Left ventricle myocardium superior (tissue), 1 donor: ENCODE measurements at regions not wholly inside any gene's neighbourhood (a gene's known extent, or its start where the extent isn't known, plus 50 kb on each side); places are given as distances from the start of the nearest gene placed in this dataset.

ENCODE experiments used
- ATAC-seq: fragments of 200-7000 bp; cut with Tn5 transposase; one replicate; pipeline ENCODE4 v1.9.1; 2020; ENCODE audit warnings: mild to moderate bottlenecking, moderate library complexity
- DNase-seq: peaks from one replicate; pipeline ENCODE4 v3.0.0-alpha.2; 2020
- intact Hi-C: fragments of 100-400 bp; cut with micrococcal nuclease; formaldehyde crosslinking; loops from one replicate; pipeline ENCODE4 v1.11.0; 2022
- donor health status: DM: no; HTN: yes; CAD: no; lungs with severe emphysema.

DNA sequence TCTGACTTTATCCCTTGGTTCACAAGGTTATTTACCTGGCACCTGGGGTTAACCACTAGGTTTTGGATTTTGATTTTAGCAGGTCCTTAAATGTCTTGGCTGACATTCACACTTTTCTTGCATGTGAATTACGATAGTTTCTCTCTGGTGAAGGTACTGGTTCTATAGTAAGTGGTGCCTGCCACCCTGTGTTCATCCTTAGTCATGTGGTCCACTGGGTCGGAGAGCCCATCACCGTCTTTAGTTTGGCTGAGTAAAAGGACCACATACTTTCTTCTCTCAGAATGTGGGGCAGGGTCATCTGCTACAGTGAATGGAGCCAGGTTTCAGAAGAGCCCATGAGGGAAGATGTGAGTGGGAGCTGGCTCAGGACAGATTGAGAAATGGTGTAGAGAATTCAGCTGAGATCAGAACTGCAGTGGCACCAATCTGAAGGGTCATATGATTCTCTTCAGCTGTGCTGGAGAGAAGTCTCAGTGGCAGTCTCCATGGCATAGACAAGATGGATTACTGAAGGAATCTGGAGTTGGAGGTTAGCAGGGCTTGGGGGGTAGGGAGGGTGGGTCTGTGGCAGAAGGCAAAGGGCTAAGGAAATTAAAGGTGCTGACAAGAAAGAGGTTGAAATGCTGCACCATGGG lies 310.4 kb downstream of the GPAT3 start:
- no peak for DNase-seq
- intact Hi-C loops, result no loop called here
- ATAC-seq, result no peak

DNA sequence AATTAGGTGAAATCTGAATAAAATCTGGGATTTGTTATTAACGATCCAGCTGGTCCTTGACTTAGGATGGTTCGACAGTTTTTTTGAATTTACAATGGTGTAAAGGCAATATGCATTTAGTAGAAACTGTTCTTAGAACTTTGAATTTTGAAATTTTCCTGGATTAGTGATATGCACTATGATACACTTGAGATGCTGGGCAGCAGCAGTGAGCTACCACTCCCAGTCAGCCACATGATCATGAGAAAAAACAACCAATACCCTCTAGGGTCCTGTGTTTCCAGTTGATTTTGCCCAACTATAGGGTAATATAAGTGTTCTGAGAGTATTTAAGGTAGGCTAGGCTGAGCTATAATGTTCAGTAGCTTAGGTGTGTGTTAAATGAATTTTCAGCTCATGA lies 303.7 kb downstream of the GPAT3 start:
- no peak for ATAC-seq
- intact Hi-C loops, result no loop called here

DNA sequence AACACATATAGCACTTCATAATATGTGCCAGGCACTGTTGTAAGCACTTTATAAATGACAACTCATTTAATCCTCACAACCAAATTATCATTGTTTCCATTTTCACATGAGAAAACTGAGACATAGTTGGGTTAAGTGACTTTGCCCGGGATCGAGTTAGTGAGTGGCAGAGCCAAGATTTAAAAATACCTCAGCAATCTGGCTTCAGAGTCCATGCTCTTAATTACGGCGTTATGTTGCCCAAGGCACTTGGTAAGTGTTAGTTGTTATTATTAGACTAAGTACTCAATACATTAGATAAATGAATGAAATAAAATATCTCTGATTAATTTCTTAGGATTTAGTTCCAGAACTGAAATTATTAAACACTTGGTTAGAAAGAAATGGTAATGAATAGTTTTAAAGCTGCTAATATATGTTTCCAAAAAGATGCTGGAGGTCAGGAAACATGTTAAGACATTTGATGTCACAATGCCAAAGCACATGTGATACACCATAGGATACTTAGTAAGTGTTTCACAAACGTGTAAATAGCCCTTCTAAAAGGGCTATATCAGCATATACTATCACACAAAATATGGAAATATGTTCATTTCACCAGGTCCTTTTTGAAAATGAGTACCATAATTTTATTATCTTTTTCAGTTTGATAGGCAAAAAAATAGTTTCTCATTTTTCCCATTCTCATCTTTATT lies 301.9 kb downstream of the GPAT3 start:
- DNase-seq (no peak), ATAC-seq (peak; percentile 78)
- intact Hi-C loops, result no loop called here

More for the DNA sequence above, 303.7 kb downstream of the GPAT3 start:
- no peak for DNase-seq

DNA sequence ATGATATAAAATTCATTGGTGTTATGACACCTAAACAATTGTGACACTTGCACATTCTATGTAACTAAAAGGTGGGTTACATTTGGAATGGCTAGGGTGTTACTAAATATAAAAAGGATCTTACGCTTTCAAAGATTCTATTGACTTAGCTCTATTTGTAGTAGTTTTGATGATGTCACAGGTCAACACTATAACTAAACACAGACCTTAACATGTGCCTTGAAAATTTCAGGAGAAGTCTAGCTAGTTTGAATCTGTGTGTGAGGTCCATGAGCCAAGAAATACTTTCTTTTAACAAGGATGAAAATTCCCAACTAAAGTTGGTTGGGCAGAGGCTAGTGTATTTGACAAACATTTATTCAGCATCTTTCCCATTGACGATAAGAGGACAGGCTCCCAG lies 298.0 kb downstream of the GPAT3 start:
- no peak for DNase-seq
- ATAC-seq, result no peak
- intact Hi-C loops, result no loop called here

DNA sequence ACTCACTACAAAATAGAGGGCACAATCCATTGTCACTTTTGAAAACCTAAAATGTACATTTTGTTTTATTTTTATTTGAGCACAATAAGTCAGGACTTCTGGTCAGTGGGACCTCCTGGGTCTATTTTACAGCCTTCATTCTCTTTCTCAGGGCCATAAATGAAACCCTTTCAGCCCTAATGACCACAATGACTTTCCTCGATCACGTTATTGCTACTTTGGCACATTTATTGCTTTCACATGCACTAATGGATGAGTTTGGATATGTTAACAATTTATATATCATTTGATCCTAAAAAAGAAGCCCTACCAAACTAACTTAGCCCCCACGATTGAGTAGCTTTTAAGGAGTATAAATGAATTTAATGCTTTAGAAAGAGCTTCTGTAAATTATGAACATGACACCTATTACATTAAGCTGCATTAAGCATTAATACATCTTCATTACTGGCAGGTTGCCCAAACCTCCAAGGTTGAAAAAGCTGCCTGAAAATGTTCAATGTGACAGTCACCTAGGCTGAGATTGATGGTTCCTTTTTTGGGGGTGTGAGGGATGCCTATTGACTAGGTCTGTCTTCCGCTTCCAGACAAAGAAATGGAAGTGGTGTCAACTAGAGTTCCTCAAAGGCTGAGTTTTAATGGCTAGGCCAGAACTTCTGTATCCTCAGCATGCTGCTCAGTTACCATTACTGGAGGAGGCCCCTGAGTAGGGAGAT lies 296.4 kb downstream of the GPAT3 start:
- intact Hi-C loops, result no loop called here
- DNase-seq (no peak), ATAC-seq (no peak)

DNA sequence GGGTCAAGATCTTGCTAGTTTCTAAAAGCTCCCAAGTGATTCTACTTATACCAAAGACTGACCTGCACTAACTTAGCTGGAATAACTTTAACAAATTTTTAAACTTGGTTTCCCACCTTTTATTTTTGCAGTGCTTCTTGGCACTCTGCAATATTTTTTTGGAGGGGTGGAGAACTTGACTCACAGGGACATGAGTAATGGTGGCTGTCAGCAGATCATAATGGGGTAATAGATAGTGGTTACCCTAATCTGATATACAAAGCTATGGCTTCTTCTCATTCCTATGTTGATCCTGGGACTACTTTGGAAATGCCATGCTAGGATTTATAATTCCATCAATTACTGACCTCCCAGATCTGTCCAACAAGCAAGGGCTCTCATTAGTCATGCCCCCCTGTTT lies 295.7 kb downstream of the GPAT3 start:
- ATAC-seq, result no peak
- no peak for DNase-seq
- intact Hi-C loops, result no loop called here

DNA sequence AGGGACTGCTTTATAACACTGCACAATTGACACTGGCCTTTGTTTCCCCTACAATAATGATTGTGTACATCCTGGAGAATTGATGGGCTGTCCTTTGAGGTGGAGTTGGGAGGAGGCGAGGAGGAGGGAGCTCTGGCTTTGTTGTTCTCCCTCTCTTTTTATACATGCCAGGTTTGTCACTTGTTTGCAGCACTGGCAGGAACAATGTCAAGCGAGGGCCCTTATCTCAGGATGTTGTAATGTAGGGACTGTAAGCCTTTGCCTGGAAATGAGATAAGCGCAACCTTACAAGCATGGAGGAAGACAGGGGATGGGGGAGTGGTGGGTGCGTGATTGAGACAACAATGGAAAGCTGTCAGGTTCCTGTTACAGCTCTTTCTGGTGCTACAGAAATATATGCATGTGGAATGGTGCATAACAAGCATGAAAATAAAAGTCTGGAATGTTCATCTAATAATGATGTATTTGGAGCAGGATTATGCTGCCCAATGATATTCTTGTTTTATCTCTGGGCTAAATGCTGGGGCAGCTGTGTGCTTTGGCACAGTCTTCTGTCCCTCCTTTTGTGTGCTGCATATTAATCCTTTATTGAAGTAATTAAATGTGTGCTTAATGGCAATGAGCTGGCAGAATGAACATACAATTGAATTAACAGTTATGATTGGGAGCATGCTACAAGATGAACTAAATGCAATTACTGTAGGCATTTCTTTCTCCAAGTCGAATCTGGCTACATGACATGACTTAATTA lies 294.4 kb downstream of the GPAT3 start:
- DNase-seq, result peak; percentile 24
- intact Hi-C loops, result no loop called here
- ATAC-seq, result peak; percentile 82

DNA sequence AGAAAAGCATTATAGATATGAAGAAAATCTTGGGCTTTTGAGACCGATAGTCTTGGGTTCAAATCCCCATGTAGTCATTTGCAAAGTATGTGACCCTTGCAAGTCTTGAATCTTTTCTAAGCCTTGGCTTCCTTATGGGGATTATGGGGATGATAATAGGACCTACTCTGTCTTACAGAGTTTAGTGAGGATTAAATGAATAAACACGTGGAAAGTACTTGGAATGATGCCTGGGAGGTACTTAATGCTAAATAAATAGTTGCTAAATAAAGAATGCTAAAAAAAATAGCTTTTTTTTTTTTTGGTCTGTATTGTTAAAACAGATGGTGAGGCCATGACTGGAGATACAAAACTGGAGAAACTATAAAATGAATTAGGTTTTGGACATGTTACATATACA lies 292.7 kb downstream of the GPAT3 start:
- intact Hi-C loops, result no loop called here
- DNase-seq (no peak), ATAC-seq (no peak)

DNA sequence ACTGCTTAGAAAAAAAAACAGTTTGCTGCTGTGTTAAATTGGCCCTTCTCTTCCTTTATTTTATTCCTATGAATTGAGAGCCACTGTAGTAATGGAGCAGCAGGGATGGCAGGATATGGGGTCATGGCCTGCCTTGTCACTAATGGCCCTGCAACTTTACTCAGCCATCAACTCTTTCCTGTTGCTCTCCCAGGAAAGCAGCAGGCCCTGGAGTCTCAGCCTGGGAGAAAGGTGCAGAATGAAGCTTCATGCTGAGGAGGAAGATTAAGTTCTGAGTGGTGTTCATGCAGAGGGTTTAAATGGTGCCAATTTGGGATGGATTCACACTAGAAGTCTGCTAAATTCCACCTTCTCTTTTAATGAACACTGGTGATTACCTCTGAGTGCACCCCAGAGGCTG lies 285.6 kb downstream of the GPAT3 start:
- intact Hi-C loops, result no loop called here
- ATAC-seq (no peak), DNase-seq (no peak)

DNA sequence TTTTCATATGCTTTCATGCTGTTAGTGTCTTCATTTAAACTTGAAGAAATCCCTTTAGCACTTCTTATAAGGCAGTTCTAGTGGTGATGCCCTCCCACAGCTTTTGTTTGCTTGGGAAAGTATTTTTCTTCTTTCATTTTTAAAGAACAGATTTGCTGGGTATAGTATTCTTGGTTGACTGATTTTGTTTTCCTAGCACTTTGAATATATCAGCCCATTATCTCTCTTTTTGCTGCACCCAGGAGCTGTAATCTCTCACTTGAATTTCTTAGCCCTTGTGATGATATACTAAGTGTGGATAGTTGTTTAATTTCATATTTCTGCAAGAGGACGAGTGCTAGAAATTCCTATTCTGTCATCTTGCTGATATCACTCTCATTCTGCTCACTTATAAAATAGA lies 283.7 kb downstream of the GPAT3 start:
- ATAC-seq (no peak), DNase-seq (no peak)
- intact Hi-C loops, result no loop called here

DNA sequence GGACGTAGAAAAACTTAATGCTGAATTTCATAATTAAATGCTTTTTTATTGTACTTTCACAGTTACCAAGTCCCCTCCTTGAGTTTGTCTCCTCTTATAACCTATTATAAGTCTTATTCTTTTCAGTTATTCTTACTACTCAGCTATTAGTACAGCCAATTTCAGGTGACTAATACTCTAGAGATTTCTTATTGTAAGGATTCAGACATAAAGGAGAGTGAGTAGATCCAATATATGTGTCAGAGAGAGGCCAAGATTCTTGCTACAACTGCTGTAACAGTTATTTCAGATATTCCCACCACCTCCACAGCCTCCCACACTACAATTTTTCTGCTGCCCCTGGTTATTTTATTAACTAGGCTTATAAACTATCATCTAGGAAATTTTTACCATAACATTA lies 274.5 kb downstream of the GPAT3 start:
- ATAC-seq (no peak), DNase-seq (no peak)
- intact Hi-C loops, result no loop called here

DNA sequence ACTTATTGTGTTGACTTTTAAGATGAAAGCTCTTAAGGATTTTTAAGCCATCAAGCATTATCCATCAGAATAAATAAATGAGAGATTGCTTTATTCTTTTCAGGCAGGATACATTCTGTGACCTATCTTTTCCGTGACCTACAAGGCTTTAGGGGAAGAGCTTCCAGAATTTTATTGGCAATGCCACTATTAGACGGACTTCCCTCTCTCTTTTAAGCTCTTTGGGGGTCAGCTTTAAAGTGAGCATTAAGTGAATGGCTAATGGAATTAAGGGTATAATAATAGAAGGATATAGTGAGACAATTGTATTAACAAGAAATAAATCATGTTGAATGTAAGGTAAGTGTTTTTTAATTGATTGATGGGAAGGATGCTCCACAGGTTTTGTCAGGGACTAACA lies 273.7 kb downstream of the GPAT3 start:
- intact Hi-C loops, result no loop called here
- no peak for ATAC-seq

DNA sequence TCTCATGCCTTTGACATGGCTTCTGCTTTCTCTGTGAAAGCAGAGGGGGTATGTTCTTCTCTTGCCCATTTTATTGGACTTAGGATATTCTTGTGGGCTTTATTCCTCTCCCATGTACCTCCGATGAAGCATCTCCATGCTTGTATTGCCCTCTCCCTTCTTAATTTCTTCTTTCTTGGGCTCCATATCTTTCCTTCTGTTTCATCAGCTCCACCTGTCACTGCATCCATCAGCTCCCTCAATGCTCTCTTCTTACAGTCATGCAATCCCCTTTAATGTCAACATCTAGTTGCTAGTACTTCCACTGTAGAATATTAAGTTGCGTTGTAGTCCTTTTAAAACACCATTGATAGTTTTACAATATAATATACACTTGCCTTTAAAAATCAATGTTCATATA lies 257.6 kb downstream of the GPAT3 start:
- intact Hi-C loops, result no loop called here
- ATAC-seq (no peak), DNase-seq (no peak)

More for the DNA sequence above, 273.7 kb downstream of the GPAT3 start:
- no peak for DNase-seq

DNA sequence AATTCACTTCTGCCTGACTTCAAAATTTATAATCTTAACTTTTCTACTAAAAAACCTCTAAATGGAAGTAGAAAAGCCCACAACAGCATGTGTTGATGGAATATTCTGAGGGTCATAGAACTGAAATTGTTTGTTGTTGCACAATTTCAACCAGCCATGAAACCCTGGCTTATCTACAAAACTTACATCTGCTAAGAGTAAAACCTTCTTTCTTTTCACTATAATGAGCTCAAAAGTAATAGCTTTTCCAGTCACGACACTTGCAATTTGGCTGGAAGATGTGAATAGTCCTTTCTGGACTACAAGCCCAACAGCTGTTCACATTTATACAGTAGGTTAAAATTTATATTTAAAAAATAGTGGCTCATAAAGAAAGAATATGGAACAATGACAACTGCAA lies 250.0 kb downstream of the GPAT3 start:
- DNase-seq, result no peak
- intact Hi-C loops, result no loop called here
- ATAC-seq, result no peak

DNA sequence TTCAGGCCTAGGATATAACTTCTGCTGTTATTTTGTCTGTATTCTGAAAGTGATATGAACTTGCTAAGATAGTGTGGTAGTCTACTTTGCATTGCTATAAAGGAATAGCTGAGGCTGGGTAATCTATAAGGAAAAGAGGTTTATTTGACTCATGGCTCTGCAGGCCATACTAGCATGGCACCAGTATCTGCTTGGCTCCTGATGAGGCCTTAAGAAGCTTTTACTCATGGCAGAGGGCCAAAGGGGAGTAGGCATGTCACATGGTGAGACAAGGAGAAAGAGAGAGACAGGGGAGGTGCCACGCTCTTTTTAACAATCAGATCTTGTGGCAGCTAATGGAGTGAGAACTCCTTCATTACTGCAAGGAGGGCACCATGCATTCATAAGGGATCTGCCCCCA lies 247.3 kb downstream of the GPAT3 start:
- intact Hi-C loops, result no loop called here
- DNase-seq (no peak), ATAC-seq (no peak)

DNA sequence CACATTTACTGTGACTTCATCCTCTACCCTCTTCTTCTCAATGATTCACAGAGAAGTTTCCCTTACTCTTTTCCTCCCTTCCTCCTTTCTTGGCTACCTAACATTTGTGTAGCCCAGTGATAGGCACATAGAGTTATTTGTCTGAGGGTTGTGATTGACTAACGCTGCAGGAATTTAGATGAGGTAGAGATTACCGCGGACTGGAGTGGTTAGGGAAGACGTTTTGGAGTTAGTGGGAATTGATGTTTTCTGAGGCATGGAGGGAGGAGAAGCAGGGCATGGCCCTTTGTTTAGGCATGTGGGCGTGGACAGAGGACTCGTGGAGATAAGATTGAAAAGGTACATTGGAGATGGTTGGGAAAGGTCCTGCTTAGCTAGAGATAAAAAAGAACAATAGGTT lies 246.7 kb downstream of the GPAT3 start:
- ATAC-seq, result no peak
- no peak for DNase-seq
- intact Hi-C loops, result no loop called here

DNA sequence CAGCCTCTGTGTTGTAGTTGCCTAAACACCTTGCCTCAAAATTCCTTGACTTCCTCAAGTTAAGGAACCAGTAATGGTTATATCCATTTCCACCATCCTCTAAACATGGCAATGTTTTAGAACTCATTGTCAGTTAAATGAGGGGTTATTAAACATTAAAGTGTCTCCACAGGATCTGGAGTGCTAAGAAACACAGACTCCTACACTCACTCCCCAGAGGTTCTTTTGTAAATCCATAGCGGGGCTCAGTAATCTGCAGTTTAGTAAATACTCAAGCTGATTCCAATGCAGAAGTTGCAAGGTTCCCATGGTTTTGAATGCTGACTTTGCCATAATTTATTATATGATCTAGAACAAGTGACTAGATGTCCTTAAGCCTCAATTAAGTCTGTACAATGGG lies 245.5 kb downstream of the GPAT3 start:
- DNase-seq (no peak), ATAC-seq (no peak)
- intact Hi-C loops, result no loop called here

DNA sequence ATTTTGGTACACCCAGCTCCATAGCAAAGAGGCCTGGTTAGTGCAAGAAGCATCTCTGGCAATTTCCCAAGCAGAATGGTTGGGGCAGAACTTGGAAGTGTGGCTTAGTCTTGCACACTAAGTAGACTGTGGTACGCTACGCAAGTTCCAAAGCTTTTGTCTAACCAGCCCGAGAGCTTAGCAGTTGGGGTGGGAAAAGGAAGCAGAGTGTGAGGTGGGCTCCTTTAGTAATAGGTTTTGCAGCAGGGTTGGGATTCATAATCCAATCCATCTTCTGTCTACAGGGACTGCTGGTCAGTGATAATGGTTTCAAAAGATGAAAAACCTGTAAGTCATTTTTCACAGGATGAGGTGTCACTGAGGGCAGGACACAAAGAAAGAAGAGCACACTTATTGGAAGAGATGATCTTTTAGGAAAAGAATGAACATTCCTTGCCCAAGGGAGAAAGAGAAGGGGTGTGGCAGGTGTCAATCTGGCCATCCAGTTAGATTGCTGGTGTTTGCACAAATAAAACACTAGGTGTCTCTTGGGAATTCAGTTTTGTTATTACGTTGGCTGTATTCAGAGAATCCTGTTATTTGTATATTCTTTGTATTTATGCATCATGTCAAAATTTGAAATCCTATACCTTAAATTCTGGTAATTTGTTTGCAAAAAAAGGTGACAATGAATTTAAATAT lies 244.3 kb downstream of the GPAT3 start:
- DNase-seq, result no peak

More for the DNA sequence above, 244.3 kb downstream of the GPAT3 start:
- no peak for ATAC-seq
- intact Hi-C loops, result no loop called here
